ENCODE measurements at regions not wholly inside any gene's neighbourhood (a gene's known extent, or its start where the extent isn't known, plus 50 kb on each side); places are given as distances from the start of the nearest gene placed in this dataset.

- TF ChIP-seq CTCF (IDR thresholded peaks at IDR 0.05) (no peak), POLR2A (IDR thresholded peaks at IDR 0.05) (no peak)
Measured at GRCh38 chr1:29575277-29575676, 339.0 kb downstream of the PTPRU start.
